Endothelial cell of umbilical vein (primary cell): ENCODE measurements at regions not wholly inside any gene's neighbourhood (a gene's known extent, or its start where the extent isn't known, plus 50 kb on each side); places are given as distances from the start of the nearest gene placed in this dataset.

Experiments
- EZH2 ChIP-seq: IDR thresholded peaks from 2 replicates; pipeline ENCODE4 v1.6.1; 2012; ENCODE audit warnings: borderline replicate concordance, low read depth, mild to moderate bottlenecking, moderate library complexity, low read length, inconsistent platforms; ENCODE audit not compliant: severe bottlenecking
- FOS ChIP-seq: IDR thresholded peaks from 2 replicates; pipeline ENCODE4 v1.6.1; 2011; ENCODE audit warnings: mild to moderate bottlenecking, low read length, moderate library complexity, borderline replicate concordance; ENCODE audit not compliant: insufficient read depth
- JUN ChIP-seq: IDR thresholded peaks from 2 replicates; pipeline ENCODE4 v1.6.1; 2011; ENCODE audit warnings: borderline replicate concordance, low read depth; ENCODE audit not compliant: insufficient read length, insufficient read depth
- POLR2A ChIP-seq: IDR thresholded peaks from 2 replicates; pipeline ENCODE4 v1.6.1; 2012; ENCODE audit warnings: low read depth, mild to moderate bottlenecking, control low read depth, low read length
- POLR2AphosphoS5 ChIP-seq: IDR thresholded peaks from 2 replicates; pipeline ENCODE4 v1.6.1; 2012; ENCODE audit warnings: low read depth, mild to moderate bottlenecking, control low read depth, low read length, moderate library complexity; ENCODE audit not compliant: insufficient read depth
- TF ChIP-seq, protein P1 (sequence below), 2 donors: IDR thresholded peaks; 1 replicate in 1 of 2; 2 replicates in 1 of 2; pipeline ENCODE4 v1.5.1; 2011; ENCODE audit warnings: low read length in 2 of 2, mild to moderate bottlenecking in 2 of 2, moderate library complexity in 2 of 2, control low read depth in 1 of 2, inconsistent platforms in 1 of 2, low read depth in 1 of 2; ENCODE audit not compliant: insufficient read depth in 1 of 2; ENCODE audit errors: extremely low read depth in 1 of 2
- TF ChIP-seq, protein P2 (sequence below): IDR thresholded peaks from 2 replicates; pipeline ENCODE4 v1.6.1; 2011; ENCODE audit not compliant: insufficient read depth, insufficient read length

DNA sequence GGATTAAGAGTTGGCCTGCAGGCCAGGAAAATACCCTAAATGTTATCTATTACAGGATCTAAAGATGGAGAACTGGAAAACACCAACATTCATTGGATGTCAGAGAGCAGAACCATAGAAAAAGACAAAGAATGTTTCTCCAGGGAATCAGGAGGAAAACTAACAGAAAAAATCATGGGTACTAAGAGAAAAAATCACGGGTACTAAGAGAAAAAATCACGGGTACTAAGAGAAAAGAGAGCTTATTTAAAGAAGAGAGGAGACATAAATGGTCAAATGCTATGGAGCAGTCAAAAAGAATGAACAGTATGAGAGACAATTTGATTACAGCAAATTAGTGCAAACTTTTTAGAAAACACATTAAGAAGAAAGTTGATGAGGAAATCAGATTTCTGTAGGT, 73.8 kb upstream of the SERBP1 start:
- TF ChIP-seq POLR2A, result no peak
- TF ChIP-seq, protein P1, sequence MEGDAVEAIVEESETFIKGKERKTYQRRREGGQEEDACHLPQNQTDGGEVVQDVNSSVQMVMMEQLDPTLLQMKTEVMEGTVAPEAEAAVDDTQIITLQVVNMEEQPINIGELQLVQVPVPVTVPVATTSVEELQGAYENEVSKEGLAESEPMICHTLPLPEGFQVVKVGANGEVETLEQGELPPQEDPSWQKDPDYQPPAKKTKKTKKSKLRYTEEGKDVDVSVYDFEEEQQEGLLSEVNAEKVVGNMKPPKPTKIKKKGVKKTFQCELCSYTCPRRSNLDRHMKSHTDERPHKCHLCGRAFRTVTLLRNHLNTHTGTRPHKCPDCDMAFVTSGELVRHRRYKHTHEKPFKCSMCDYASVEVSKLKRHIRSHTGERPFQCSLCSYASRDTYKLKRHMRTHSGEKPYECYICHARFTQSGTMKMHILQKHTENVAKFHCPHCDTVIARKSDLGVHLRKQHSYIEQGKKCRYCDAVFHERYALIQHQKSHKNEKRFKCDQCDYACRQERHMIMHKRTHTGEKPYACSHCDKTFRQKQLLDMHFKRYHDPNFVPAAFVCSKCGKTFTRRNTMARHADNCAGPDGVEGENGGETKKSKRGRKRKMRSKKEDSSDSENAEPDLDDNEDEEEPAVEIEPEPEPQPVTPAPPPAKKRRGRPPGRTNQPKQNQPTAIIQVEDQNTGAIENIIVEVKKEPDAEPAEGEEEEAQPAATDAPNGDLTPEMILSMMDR (IDR thresholded peaks at IDR 0.05; ENCODE audit: extremely low read depth in 1 of 2, insufficient read depth in 1 of 2, low read depth in 1 of 2, low read length in 2 of 2), result no peak
- no peak for TF ChIP-seq POLR2AphosphoS5
- no peak for TF ChIP-seq EZH2
- no peak for TF ChIP-seq FOS
- TF ChIP-seq JUN, result no peak
- TF ChIP-seq, protein P2, sequence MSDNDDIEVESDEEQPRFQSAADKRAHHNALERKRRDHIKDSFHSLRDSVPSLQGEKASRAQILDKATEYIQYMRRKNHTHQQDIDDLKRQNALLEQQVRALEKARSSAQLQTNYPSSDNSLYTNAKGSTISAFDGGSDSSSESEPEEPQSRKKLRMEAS, result no peak
